ENCODE measurements at regions not wholly inside any gene's neighbourhood (a gene's known extent, or its start where the extent isn't known, plus 50 kb on each side); places are given as distances from the start of the nearest gene placed in this dataset.
"Not testable (repeated sequence)": the region's sequence is repeated elsewhere in the genome, so short reads cannot be mapped to it uniquely, and the experiment has no call there.

DNA sequence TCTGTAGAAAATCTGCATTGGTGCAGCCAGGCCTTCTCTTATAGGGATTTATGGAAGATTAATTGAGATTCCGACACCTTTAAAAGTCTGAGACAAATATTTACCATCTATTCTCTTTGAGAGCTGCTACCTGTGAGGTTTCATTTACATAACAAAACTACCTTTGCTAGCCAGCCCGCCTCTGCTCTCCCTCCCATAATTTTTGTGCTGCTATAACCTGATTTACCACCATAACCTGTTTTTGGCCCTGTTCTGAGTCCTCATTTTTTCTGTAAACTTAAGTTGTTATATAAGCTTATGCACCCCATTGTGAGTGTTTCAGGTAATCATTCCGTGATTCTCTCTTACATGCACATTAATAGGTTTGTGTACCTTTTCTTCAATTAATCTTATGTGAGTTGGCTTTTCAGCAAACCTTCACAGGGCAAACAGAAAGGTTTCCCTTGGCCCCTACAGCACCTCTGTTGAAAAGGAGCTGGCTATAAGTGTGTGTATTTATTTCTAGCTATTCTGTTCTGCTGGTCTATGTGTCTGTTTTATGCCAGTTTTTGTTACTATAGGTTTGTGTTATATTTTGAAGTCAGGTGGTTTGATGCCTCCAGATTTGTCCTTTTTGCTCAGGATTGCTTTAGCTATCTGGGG lies 114.9 kb upstream of the XIRP2 start:
- Histone ChIP-seq H3K9me3 (no peaks in the 10 kb centered on the region), H3K79me2 (ENCODE audit: insufficient read depth) (no peaks in the 10 kb centered on the region), H3K9me2 (no peaks in the 10 kb centered on the region), H3K4me3 (ENCODE audit: low read depth in 2 of 2, low read length in 1 of 2) (no peak overlapping the region), H2AFZ (ENCODE audit: low read depth) (no peak overlapping the region), H3K4me2 (no peak overlapping the region), H4K20me1 (ENCODE audit: insufficient read depth) (no peaks in the 10 kb centered on the region), H3K27ac (ENCODE audit: low read depth in 2 of 2, low read length in 1 of 2) (no peak overlapping the region), H3K27me3 (ENCODE audit: insufficient read depth) (no peaks in the 10 kb centered on the region), H3F3A (replicated peaks; ENCODE audit: insufficient read depth) (no peaks in the 10 kb centered on the region), H3K36me3 (replicated peaks in 1 of 2; ENCODE audit: control insufficient read depth in 1 of 2, insufficient read depth in 2 of 2, low read length in 1 of 2) (no peaks in the 10 kb centered on the region), H3K4me1 (ENCODE audit: control insufficient read depth in 1 of 2, insufficient read depth in 2 of 2, low read depth in 1 of 2, low read length in 1 of 2) (no peaks in the 10 kb centered on the region), H3K9ac (no peak overlapping the region)
- ChIA-PET CTCF (no interaction called here), POLR2A (no interaction called here)
- no peak for DNase-seq
- TF ChIP-seq TEAD4 (IDR thresholded peaks at IDR 0.05; ENCODE audit: borderline replicate concordance, insufficient read depth) (no peak), ELF1 (IDR thresholded peaks at IDR 0.05) (no peak), CHD2 (IDR thresholded peaks at IDR 0.05; ENCODE audit: low read length, partially characterized antibody) (no peak)
- 53% methylated on average over 3 of the region's 3 CpGs for WGBS (ENCODE audit: low lambda C conversion rate)

DNA sequence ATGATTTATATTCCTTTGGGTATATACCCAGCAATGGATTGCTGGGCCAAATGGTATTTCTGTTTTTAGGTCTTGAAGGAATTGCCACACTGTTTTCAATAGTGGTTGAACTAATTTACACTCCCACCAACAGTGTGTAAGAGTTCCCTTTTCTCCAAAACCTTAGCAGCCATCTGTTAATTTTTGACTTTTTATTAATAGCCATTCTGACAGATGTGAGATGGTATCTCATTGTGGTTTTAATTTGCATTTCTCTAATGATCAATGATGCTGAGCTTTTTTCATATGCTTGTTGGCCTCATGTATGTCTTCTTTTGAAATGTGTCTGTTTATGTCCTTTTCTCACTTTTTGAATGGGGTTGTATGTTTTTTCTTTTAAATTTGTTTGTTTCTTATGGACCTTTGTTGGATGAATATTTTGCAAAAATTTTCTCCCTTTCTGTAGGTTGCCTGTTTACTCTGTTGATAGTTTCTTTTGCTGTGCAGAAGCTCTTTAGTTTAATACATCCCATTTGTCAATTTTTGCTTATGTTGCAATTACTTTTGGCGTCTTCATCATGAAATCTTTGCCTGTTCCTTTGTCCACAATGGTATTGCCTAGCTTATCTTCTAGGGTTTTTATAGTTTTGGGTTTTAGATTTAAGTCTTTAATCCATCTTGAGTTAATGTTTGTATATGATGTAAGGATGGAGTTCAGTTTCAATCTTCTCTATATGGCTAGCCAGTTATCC lies 119.7 kb upstream of the XIRP2 start:
- Histone ChIP-seq H2AFZ (ENCODE audit: low read depth) (no peak overlapping the region), H3K27me3 (ENCODE audit: insufficient read depth) (no peaks in the 10 kb centered on the region), H3K9ac (no peak overlapping the region), H3K27ac (ENCODE audit: low read depth in 2 of 2, low read length in 1 of 2) (no peak overlapping the region), H3F3A (replicated peaks; ENCODE audit: insufficient read depth) (no peaks in the 10 kb centered on the region), H3K4me3 (ENCODE audit: low read depth in 2 of 2, low read length in 1 of 2) (no peak overlapping the region), H3K36me3 (replicated peaks in 1 of 2; ENCODE audit: control insufficient read depth in 1 of 2, insufficient read depth in 2 of 2, low read length in 1 of 2) (no peaks in the 10 kb centered on the region), H4K20me1 (ENCODE audit: insufficient read depth) (no peaks in the 10 kb centered on the region), H3K9me2 (no peaks in the 10 kb centered on the region), H3K9me3 (no peaks in the 10 kb centered on the region), H3K79me2 (ENCODE audit: insufficient read depth) (no peaks in the 10 kb centered on the region), H3K4me1 (ENCODE audit: control insufficient read depth in 1 of 2, insufficient read depth in 2 of 2, low read depth in 1 of 2, low read length in 1 of 2) (no peaks in the 10 kb centered on the region), H3K4me2 (no peak overlapping the region)
- DNase-seq: no peak
- CTCF ChIA-PET: interaction anchor here (1.5 kb wide), 1 partner anchor 18 kb away, joined by 3 read pairs; no protein-coding TSS in a partner anchor
- WGBS (ENCODE audit: low lambda C conversion rate): 79% methylated on average over 1 of the region's 1 CpG
- POLR2A ChIA-PET: no interaction called here
- TF ChIP-seq, protein P1, sequence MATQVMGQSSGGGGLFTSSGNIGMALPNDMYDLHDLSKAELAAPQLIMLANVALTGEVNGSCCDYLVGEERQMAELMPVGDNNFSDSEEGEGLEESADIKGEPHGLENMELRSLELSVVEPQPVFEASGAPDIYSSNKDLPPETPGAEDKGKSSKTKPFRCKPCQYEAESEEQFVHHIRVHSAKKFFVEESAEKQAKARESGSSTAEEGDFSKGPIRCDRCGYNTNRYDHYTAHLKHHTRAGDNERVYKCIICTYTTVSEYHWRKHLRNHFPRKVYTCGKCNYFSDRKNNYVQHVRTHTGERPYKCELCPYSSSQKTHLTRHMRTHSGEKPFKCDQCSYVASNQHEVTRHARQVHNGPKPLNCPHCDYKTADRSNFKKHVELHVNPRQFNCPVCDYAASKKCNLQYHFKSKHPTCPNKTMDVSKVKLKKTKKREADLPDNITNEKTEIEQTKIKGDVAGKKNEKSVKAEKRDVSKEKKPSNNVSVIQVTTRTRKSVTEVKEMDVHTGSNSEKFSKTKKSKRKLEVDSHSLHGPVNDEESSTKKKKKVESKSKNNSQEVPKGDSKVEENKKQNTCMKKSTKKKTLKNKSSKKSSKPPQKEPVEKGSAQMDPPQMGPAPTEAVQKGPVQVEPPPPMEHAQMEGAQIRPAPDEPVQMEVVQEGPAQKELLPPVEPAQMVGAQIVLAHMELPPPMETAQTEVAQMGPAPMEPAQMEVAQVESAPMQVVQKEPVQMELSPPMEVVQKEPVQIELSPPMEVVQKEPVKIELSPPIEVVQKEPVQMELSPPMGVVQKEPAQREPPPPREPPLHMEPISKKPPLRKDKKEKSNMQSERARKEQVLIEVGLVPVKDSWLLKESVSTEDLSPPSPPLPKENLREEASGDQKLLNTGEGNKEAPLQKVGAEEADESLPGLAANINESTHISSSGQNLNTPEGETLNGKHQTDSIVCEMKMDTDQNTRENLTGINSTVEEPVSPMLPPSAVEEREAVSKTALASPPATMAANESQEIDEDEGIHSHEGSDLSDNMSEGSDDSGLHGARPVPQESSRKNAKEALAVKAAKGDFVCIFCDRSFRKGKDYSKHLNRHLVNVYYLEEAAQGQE (IDR thresholded peaks at IDR 0.05; ENCODE audit: low read depth, low read length): no peak
- TF ChIP-seq MEF2A (IDR thresholded peaks at IDR 0.05; ENCODE audit: borderline replicate concordance, low read depth) (no peak), POLR2AphosphoS5 (IDR thresholded peaks at IDR 0.05; ENCODE audit: low read depth, low read length) (no peak), CHD2 (IDR thresholded peaks at IDR 0.05; ENCODE audit: low read length, partially characterized antibody) (no peak)
- TF ChIP-seq, protein P2, sequence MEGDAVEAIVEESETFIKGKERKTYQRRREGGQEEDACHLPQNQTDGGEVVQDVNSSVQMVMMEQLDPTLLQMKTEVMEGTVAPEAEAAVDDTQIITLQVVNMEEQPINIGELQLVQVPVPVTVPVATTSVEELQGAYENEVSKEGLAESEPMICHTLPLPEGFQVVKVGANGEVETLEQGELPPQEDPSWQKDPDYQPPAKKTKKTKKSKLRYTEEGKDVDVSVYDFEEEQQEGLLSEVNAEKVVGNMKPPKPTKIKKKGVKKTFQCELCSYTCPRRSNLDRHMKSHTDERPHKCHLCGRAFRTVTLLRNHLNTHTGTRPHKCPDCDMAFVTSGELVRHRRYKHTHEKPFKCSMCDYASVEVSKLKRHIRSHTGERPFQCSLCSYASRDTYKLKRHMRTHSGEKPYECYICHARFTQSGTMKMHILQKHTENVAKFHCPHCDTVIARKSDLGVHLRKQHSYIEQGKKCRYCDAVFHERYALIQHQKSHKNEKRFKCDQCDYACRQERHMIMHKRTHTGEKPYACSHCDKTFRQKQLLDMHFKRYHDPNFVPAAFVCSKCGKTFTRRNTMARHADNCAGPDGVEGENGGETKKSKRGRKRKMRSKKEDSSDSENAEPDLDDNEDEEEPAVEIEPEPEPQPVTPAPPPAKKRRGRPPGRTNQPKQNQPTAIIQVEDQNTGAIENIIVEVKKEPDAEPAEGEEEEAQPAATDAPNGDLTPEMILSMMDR (IDR thresholded peaks at IDR 0.05): no peak

DNA sequence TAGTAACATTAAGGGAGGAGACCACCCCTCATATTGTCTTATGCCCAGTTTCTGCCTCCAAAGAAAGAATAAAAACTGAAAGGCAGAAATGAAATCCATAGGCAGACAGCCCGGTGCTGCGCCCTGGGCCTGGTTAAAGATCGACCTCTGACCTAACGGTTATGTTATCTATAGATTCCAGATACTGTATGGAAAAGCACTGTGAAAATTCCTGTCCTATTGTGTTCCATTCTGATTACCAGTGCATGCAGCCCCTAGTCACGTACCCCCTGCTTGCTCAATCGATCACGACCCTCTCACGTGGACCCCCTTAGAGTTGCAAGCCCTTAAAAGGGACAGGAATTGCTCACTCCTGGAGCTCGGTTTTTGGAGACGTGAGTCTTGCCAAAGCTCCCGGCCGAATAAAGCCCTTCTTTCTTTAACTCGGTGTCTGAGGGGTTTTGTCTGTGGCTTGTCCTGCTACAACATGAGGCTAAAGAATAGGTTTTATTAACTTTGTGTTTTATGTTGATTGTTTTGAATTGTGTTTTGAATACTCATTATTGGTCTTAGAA lies 121.4 kb upstream of the XIRP2 start:
- H3K79me2 ChIP-seq (ENCODE audit: insufficient read depth); DNase-seq; H2AFZ ChIP-seq (ENCODE audit: low read depth); H3K4me2 ChIP-seq; CTCF ChIA-PET; POLR2A ChIA-PET; H3K4me3 ChIP-seq (ENCODE audit: low read depth in 2 of 2, low read length in 1 of 2); H3F3A ChIP-seq (replicated peaks; ENCODE audit: insufficient read depth); H3K27ac ChIP-seq (ENCODE audit: low read depth in 2 of 2, low read length in 1 of 2); H3K4me1 ChIP-seq (ENCODE audit: control insufficient read depth in 1 of 2, insufficient read depth in 2 of 2, low read depth in 1 of 2, low read length in 1 of 2); H3K9me2 ChIP-seq; H3K9me3 ChIP-seq; H3K36me3 ChIP-seq (replicated peaks in 1 of 2; ENCODE audit: control insufficient read depth in 1 of 2, insufficient read depth in 2 of 2, low read length in 1 of 2); H3K27me3 ChIP-seq (ENCODE audit: insufficient read depth); H3K9ac ChIP-seq; H4K20me1 ChIP-seq (ENCODE audit: insufficient read depth): not testable (repeated sequence)
- WGBS (ENCODE audit: low lambda C conversion rate): 78% methylated on average over 13 of the region's 13 CpGs

Measured in SK-N-SH (cell line).